ENCODE measurements at regions not wholly inside any gene's neighbourhood (a gene's known extent, or its start where the extent isn't known, plus 50 kb on each side); places are given as distances from the start of the nearest gene placed in this dataset.

- no peak overlapping the region for H3K4me3 ChIP-seq (ENCODE audit: insufficient read depth, low read length, poor library complexity, severe bottlenecking)
- H3K36me3 ChIP-seq (ENCODE audit: low read length) = no peaks in the 10 kb centered on the region
- no peak for TF ChIP-seq CTCF (IDR thresholded peaks at IDR 0.05; ENCODE audit: insufficient read depth, low read length, poor library complexity, severe bottlenecking)
- no peak for TF ChIP-seq EZH2phosphoT487 (conservative IDR thresholded peaks at IDR 0.05; ENCODE audit: low read length)
- H3K9ac ChIP-seq (ENCODE audit: low read length) = no peak overlapping the region
- no peak overlapping the region for H3K27ac ChIP-seq (ENCODE audit: low read depth, low read length)
- H3K27me3 ChIP-seq (ENCODE audit: low read length) = no peaks in the 10 kb centered on the region
- H4K20me1 ChIP-seq (ENCODE audit: low read depth, low read length) = no peaks in the 10 kb centered on the region
- H3K9me2 ChIP-seq (replicated peaks; ENCODE audit: insufficient read depth, low read length) = no peaks in the 10 kb centered on the region
- H3F3A ChIP-seq (ENCODE audit: insufficient read depth) = no peaks in the 10 kb centered on the region
- H3K4me2 ChIP-seq (ENCODE audit: low read depth, low read length, poor library complexity, severe bottlenecking) = no peak overlapping the region
- H3K79me2 ChIP-seq (ENCODE audit: insufficient read depth, low read length) = no peaks in the 10 kb centered on the region
- H3K9me3 ChIP-seq (ENCODE audit: insufficient read depth, low read length) = no peaks in the 10 kb centered on the region
- no peak overlapping the region for H2AFZ ChIP-seq (ENCODE audit: low read depth, low read length, severe bottlenecking)
Measured at GRCh38 chr10:8726779-8727084, 672.2 kb downstream of the GATA3 start.

- H3K9ac ChIP-seq (ENCODE audit: low read length) = no peak overlapping the region
- H3K4me2 ChIP-seq (ENCODE audit: low read depth, low read length, poor library complexity, severe bottlenecking) = no peak overlapping the region
- no peak overlapping the region for H3K4me3 ChIP-seq (ENCODE audit: insufficient read depth, low read length, poor library complexity, severe bottlenecking)
- 0 out of 2 replicates have a peak, but pooled peaks cover 2% of the 10 kb centered on the region for H3K27me3 ChIP-seq (ENCODE audit: low read length)
- no peaks in the 10 kb centered on the region for H3K9me2 ChIP-seq (replicated peaks; ENCODE audit: insufficient read depth, low read length)
- no peaks in the 10 kb centered on the region for H3K9me3 ChIP-seq (ENCODE audit: insufficient read depth, low read length)
- H3K27ac ChIP-seq (ENCODE audit: low read depth, low read length) = no peak overlapping the region
- no peaks in the 10 kb centered on the region for H3K36me3 ChIP-seq (ENCODE audit: low read length)
- no peak overlapping the region for H2AFZ ChIP-seq (ENCODE audit: low read depth, low read length, severe bottlenecking)
- H3F3A ChIP-seq (ENCODE audit: insufficient read depth) = no peaks in the 10 kb centered on the region
- no peaks in the 10 kb centered on the region for H3K79me2 ChIP-seq (ENCODE audit: insufficient read depth, low read length)
- no peaks in the 10 kb centered on the region for H4K20me1 ChIP-seq (ENCODE audit: low read depth, low read length)
- TF ChIP-seq EZH2phosphoT487 (conservative IDR thresholded peaks at IDR 0.05; ENCODE audit: low read length) = no peak
- TF ChIP-seq CTCF (IDR thresholded peaks at IDR 0.05; ENCODE audit: insufficient read depth, low read length, poor library complexity, severe bottlenecking) = no peak
Measured at GRCh38 chr10:8731121-8732095, 676.9 kb downstream of the GATA3 start.

DNA sequence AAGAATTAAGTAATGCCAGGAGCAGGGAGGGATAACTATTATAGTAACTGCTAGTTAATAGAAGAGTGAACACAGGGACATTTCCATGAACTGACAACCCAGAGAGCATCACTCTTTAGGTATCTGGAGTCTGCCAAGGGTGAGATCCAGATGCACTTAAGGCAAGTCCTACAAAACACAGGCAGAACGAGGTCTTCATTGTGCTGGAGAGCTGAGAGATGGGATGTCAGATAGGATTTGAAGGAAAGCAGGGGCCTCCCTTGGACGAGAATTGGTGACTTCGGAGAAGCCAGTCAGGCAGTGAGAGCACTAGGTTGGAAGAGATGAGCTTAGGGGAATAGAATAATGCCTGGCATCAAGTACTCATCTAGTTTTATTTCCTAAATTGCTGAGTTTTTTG is 684.5 kb downstream of the GATA3 start:
- Histone ChIP-seq H4K20me1 (ENCODE audit: low read depth, low read length) (no peaks in the 10 kb centered on the region), H3K36me3 (ENCODE audit: low read length) (no peaks in the 10 kb centered on the region), H3F3A (ENCODE audit: insufficient read depth) (no peaks in the 10 kb centered on the region), H3K9me2 (replicated peaks; ENCODE audit: insufficient read depth, low read length) (no peaks in the 10 kb centered on the region), H3K4me3 (ENCODE audit: insufficient read depth, low read length, poor library complexity, severe bottlenecking) (no peak overlapping the region), H3K9ac (ENCODE audit: low read length) (no peak overlapping the region), H3K79me2 (ENCODE audit: insufficient read depth, low read length) (no peaks in the 10 kb centered on the region), H3K27me3 (ENCODE audit: low read length) (no peaks in the 10 kb centered on the region), H3K9me3 (ENCODE audit: insufficient read depth, low read length) (no peaks in the 10 kb centered on the region), H3K27ac (ENCODE audit: low read depth, low read length) (no peak overlapping the region), H2AFZ (ENCODE audit: low read depth, low read length, severe bottlenecking) (no peak overlapping the region), H3K4me2 (ENCODE audit: low read depth, low read length, poor library complexity, severe bottlenecking) (no peak overlapping the region)
- TF ChIP-seq EZH2phosphoT487 (conservative IDR thresholded peaks at IDR 0.05; ENCODE audit: low read length) (no peak), CTCF (IDR thresholded peaks at IDR 0.05; ENCODE audit: insufficient read depth, low read length, poor library complexity, severe bottlenecking) (no peak)
